SU-DHL-6 (cell line): ENCODE measurements at regions not wholly inside any gene's neighbourhood (a gene's known extent, or its start where the extent isn't known, plus 50 kb on each side); places are given as distances from the start of the nearest gene placed in this dataset.

ENCODE experiments used
- H2AFZ ChIP-seq: fragments of 200-600 bp; sonication (generic); 2 replicates; pipeline ENCODE4 v1.6.1; 2014; ENCODE audit warnings: low read depth, mild to moderate bottlenecking, moderate library complexity, mixed read lengths, antibody characterized with exemption, low read length; ENCODE audit not compliant: severe bottlenecking
- H3F3A ChIP-seq: fragments of 200-600 bp; shearing (Covaris generic); 2 replicates; pipeline ENCODE4 v1.6.0; 2016; ENCODE audit warnings: antibody characterized with exemption, mild to moderate bottlenecking; ENCODE audit not compliant: insufficient read depth
- H3K27ac ChIP-seq: fragments of 200-600 bp; sonication (generic); 2 replicates; pipeline ENCODE4 v1.5.1; 2016; ENCODE audit warnings: low read depth, mild to moderate bottlenecking, low read length, moderate library complexity, mixed read lengths
- H3K27me3 ChIP-seq: fragments of 200-600 bp; sonication (generic), shearing (Covaris generic); 2 replicates; pipeline ENCODE4 v1.6.0; 2014; ENCODE audit warnings: mild to moderate bottlenecking, low read length
- H3K36me3 ChIP-seq: fragments of 200-600 bp; sonication (generic); 2 replicates; pipeline ENCODE4 v1.6.1; 2014; ENCODE audit warnings: mild to moderate bottlenecking, low read length, mixed read lengths
- H3K4me2 ChIP-seq: fragments of 300-600, 200-600 bp; shearing (Covaris generic), sonication (generic); 2 replicates; pipeline ENCODE4 v1.6.0; 2014; ENCODE audit warnings: low read length, low read depth, mild to moderate bottlenecking; ENCODE audit not compliant: poor library complexity, severe bottlenecking
- H3K4me3 ChIP-seq: fragments of 200-600 bp; sonication (generic); 2 replicates; pipeline ENCODE4 v1.5.1; 2014; ENCODE audit warnings: antibody characterized with exemption, low read length, mild to moderate bottlenecking, mixed read lengths; ENCODE audit not compliant: insufficient read depth, poor library complexity, severe bottlenecking
- H3K79me2 ChIP-seq: fragments of 200-600 bp; sonication (generic); 2 replicates; pipeline ENCODE4 v1.6.1; 2014; ENCODE audit warnings: mild to moderate bottlenecking, low read length, moderate library complexity; ENCODE audit not compliant: insufficient read depth
- H3K9ac ChIP-seq: fragments of 200-600 bp; sonication (generic); 2 replicates; pipeline ENCODE4 v1.7.0; 2014; ENCODE audit warnings: mild to moderate bottlenecking, low read length
- H3K9me2 ChIP-seq: fragments of 200-600 bp; sonication (generic); replicated peaks from 2 replicates; pipeline ENCODE4 v1.6.1; 2014; ENCODE audit warnings: low read length; ENCODE audit not compliant: insufficient read depth
- H3K9me3 ChIP-seq: fragments of 200-600 bp; sonication (generic); 2 replicates; pipeline ENCODE4 v1.6.1; 2014; ENCODE audit warnings: low read length, mixed read lengths; ENCODE audit not compliant: insufficient read depth
- H4K20me1 ChIP-seq: fragments of 200-600 bp; sonication (generic); 2 replicates; pipeline ENCODE4 v1.6.1; 2014; ENCODE audit warnings: low read depth, mild to moderate bottlenecking, antibody characterized with exemption, low read length, moderate library complexity, mixed read lengths
- CTCF ChIP-seq: fragments of 200-600 bp; sonication (generic); IDR thresholded peaks from one replicate; pipeline ENCODE4 v1.5.1; 2017; ENCODE audit warnings: antibody characterized with exemption, mild to moderate bottlenecking, low read length, moderate library complexity; ENCODE audit not compliant: insufficient read depth, poor library complexity, severe bottlenecking
- EZH2phosphoT487 ChIP-seq: fragments of 200-600 bp; sonication (generic), shearing (Covaris generic); conservative IDR thresholded peaks from 2 replicates; pipeline ENCODE4 v1.6.1; 2018; ENCODE audit warnings: mild to moderate bottlenecking, antibody characterized with exemption, low read length, moderate library complexity, mixed read lengths

DNA sequence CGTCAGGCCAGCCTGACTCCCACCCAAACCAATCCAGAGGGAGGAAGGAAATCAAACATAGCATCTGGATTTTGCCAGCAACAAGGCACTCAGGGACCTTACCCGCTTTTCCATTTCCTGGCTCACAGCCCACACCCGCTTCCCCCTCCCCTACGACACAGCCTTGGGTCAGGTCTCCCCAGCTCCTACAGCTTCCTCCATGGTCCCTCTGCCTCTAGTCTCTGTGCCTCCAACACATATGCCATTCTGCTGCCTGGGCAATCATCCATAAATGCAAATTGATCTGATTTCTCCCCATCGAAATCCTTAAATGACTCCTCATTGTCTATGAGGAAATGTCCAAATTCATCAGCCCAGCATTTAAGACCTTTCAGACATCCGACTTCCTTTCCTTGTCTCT lies 53.2 kb upstream of the CUX1 start:
- TF ChIP-seq CTCF, result no peak
- TF ChIP-seq EZH2phosphoT487, result no peak
- no peak overlapping the region for H3K27ac ChIP-seq

GRCh38 chr7:101767544-101767943 lies 49.9 kb upstream of the CUX1 start:
- Histone ChIP-seq H3K4me3 (no peak overlapping the region), H3F3A (no peaks in the 10 kb centered on the region), H3K4me2 (no peak overlapping the region), H3K27me3 (no peaks in the 10 kb centered on the region), H3K9me3 (no peaks in the 10 kb centered on the region), H3K36me3 (no peaks in the 10 kb centered on the region), H3K79me2 (no peaks in the 10 kb centered on the region), H2AFZ (no peak overlapping the region), H4K20me1 (no peaks in the 10 kb centered on the region), H3K9ac (no peak overlapping the region), H3K9me2 (no peaks in the 10 kb centered on the region), H3K27ac (no peak overlapping the region)
- TF ChIP-seq CTCF (no peak), EZH2phosphoT487 (no peak)

More for the DNA sequence above, 53.2 kb upstream of the CUX1 start:
- no peaks in the 10 kb centered on the region for H3K27me3 ChIP-seq
- no peak overlapping the region for H3K4me2 ChIP-seq
- H3K36me3 ChIP-seq, result no peaks in the 10 kb centered on the region
- H2AFZ ChIP-seq, result no peak overlapping the region
- H3K9me3 ChIP-seq, result no peaks in the 10 kb centered on the region
- no peaks in the 10 kb centered on the region for H4K20me1 ChIP-seq
- H3K9me2 ChIP-seq, result no peaks in the 10 kb centered on the region
- H3K79me2 ChIP-seq, result no peaks in the 10 kb centered on the region
- no peaks in the 10 kb centered on the region for H3F3A ChIP-seq
- H3K9ac ChIP-seq, result no peak overlapping the region
- no peak overlapping the region for H3K4me3 ChIP-seq
